ENCODE measurements at regions not wholly inside any gene's neighbourhood (a gene's known extent, or its start where the extent isn't known, plus 50 kb on each side); places are given as distances from the start of the nearest gene placed in this dataset.

- DNase-seq (peak in 1 of 2 donors; percentile 30), ATAC-seq (no peak)
- Histone ChIP-seq H3K4me1 (no peaks in the 10 kb centered on the region), H3K4me3 (no peak overlapping the region), H3K27ac (no peak overlapping the region), H3K36me3 (ENCODE audit: insufficient read depth in 1 of 2, low read depth in 1 of 2) (no peaks in the 10 kb centered on the region), H3K9me3 (no peaks in the 10 kb centered on the region), H3K27me3 (ENCODE audit: insufficient read depth in 3 of 3, low read length in 2 of 3) (peaks cover 0 to 3% (median 0%) of the 10 kb centered on the region in 3 donors)
- TF ChIP-seq CTCF (IDR thresholded peaks at IDR 0.05): no peak
- intact Hi-C loops (cut with DNase I): loop anchor here in 1 of 2 donors (5.0 kb wide), 1 partner anchor 38 kb away; no protein-coding TSS in a partner anchor
- WGBS, 3 donors: 75 to 89% (median 78%) methylated on average over 8 of the region's 8 CpGs
These were observed 102.7 kb upstream of the IER5L start for GRCh38 chr9:129280623-129281271.

- ATAC-seq (no peak), DNase-seq (no peak)
- Histone ChIP-seq H3K36me3 (ENCODE audit: insufficient read depth in 1 of 2, low read depth in 1 of 2) (no peaks in the 10 kb centered on the region), H3K4me1 (no peaks in the 10 kb centered on the region), H3K27ac (no peak overlapping the region), H3K27me3 (ENCODE audit: insufficient read depth in 3 of 3, low read length in 2 of 3) (peaks cover 0 to 3% (median 0%) of the 10 kb centered on the region in 3 donors), H3K4me3 (no peak overlapping the region), H3K9me3 (no peaks in the 10 kb centered on the region)
- 80 to 85% (median 83%) methylated on average over 8 of the region's 8 CpGs for whole genome bisulfite sequencing, 3 donors
- intact Hi-C loops (cut with DNase I): loop anchor here in 1 of 2 donors (5.0 kb wide), 1 partner anchor 38 kb away; no protein-coding TSS in a partner anchor
- TF ChIP-seq CTCF (IDR thresholded peaks at IDR 0.05): no peak
These were observed 102.2 kb upstream of the IER5L start for GRCh38 chr9:129280236-129280622.

- intact Hi-C loops (cut with DNase I): no loop called here
- no peak for TF ChIP-seq CTCF (IDR thresholded peaks at IDR 0.05)
- Histone ChIP-seq H3K36me3 (ENCODE audit: insufficient read depth in 1 of 2, low read depth in 1 of 2) (no peaks in the 10 kb centered on the region), H3K4me3 (no peak overlapping the region), H3K27ac (no peak overlapping the region), H3K4me1 (no peaks in the 10 kb centered on the region), H3K27me3 (ENCODE audit: insufficient read depth in 3 of 3, low read length in 2 of 3) (peaks cover 0 to 3% (median 3%) of the 10 kb centered on the region in 3 donors), H3K9me3 (no peaks in the 10 kb centered on the region)
- WGBS, 3 donors: 61 to 64% (median 63%) methylated on average over 15 to 16 of the region's 16 CpGs
- DNase-seq: peak in 1 of 2 donors; percentile 35
- ATAC-seq: no peak
These were observed 100.6 kb upstream of the IER5L start for GRCh38 chr9:129278391-129279237.

- Histone ChIP-seq H3K4me1 (no peaks in the 10 kb centered on the region), H3K9me3 (no peaks in the 10 kb centered on the region), H3K36me3 (ENCODE audit: insufficient read depth in 1 of 2, low read depth in 1 of 2) (no peaks in the 10 kb centered on the region), H3K27me3 (ENCODE audit: insufficient read depth in 3 of 3, low read length in 2 of 3) (peaks cover 0 to 5% (median 3%) of the 10 kb centered on the region in 3 donors), H3K27ac (no peak overlapping the region), H3K4me3 (no peak overlapping the region)
- 75 to 86% (median 79%) methylated on average over 16 of the region's 16 CpGs for WGBS, 3 donors
- no peak for ATAC-seq
- intact Hi-C loops (cut with DNase I): no loop called here
- TF ChIP-seq CTCF (IDR thresholded peaks at IDR 0.05): no peak
- DNase-seq: peak in 1 of 2 donors; percentile 34
These were observed 98.6 kb upstream of the IER5L start for GRCh38 chr9:129276486-129277230.

All from psoas muscle (tissue), 7 donors.